ENCODE measurements at regions not wholly inside any gene's neighbourhood (a gene's known extent, or its start where the extent isn't known, plus 50 kb on each side); places are given as distances from the start of the nearest gene placed in this dataset.

DNA sequence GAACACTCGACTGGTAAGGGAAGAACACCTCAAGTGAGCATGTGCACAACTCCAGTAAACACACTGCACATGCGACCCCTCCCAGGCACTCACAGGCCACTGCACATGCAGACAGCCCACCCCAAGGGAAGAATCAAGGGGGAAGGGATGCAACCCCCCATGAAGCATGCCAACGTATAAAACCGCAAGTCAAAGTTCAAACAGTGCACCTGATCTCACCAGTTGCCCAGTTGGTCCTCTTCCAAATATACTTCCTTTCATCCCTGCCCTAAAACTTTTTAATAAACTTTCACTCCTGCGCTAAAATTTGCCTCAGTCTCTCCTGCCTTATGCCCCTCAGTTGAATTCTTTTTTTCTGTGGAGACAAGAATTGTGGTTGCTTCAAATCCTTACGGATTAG, 51.0 kb upstream of the TOM1L1 start:
- H3K9me3 ChIP-seq: no peaks in the 10 kb centered on the region

More for the DNA sequence above, 51.0 kb upstream of the TOM1L1 start:
- 80 to 86% (median 84%) methylated on average over 6 of the region's 6 CpGs for WGBS, 5 donors
- intact Hi-C loops (cut with DNase I; ENCODE audit: low total_unique reads): no loop called here
- Histone ChIP-seq H3K4me3 (no peak overlapping the region), H3K36me3 (no peaks in the 10 kb centered on the region), H3K4me1 (no peaks in the 10 kb centered on the region), H3K27me3 (no peaks in the 10 kb centered on the region), H3K27ac (no peak overlapping the region)
- no peak for TF ChIP-seq POLR2AphosphoS5 (IDR thresholded peaks at IDR 0.05)
- TF ChIP-seq EP300 (IDR thresholded peaks at IDR 0.05): no peak
- TF ChIP-seq, protein P1, sequence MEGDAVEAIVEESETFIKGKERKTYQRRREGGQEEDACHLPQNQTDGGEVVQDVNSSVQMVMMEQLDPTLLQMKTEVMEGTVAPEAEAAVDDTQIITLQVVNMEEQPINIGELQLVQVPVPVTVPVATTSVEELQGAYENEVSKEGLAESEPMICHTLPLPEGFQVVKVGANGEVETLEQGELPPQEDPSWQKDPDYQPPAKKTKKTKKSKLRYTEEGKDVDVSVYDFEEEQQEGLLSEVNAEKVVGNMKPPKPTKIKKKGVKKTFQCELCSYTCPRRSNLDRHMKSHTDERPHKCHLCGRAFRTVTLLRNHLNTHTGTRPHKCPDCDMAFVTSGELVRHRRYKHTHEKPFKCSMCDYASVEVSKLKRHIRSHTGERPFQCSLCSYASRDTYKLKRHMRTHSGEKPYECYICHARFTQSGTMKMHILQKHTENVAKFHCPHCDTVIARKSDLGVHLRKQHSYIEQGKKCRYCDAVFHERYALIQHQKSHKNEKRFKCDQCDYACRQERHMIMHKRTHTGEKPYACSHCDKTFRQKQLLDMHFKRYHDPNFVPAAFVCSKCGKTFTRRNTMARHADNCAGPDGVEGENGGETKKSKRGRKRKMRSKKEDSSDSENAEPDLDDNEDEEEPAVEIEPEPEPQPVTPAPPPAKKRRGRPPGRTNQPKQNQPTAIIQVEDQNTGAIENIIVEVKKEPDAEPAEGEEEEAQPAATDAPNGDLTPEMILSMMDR (IDR thresholded peaks at IDR 0.05): no peak
- TF ChIP-seq POLR2A (IDR thresholded peaks at IDR 0.05): no peak
- DNase-seq: no peak

Data from stomach (tissue), 8 donors.